ENCODE measurements at regions not wholly inside any gene's neighbourhood (a gene's known extent, or its start where the extent isn't known, plus 50 kb on each side); places are given as distances from the start of the nearest gene placed in this dataset.
"Not testable (repeated sequence)": the region's sequence is repeated elsewhere in the genome, so short reads cannot be mapped to it uniquely, and the experiment has no call there.

DNA sequence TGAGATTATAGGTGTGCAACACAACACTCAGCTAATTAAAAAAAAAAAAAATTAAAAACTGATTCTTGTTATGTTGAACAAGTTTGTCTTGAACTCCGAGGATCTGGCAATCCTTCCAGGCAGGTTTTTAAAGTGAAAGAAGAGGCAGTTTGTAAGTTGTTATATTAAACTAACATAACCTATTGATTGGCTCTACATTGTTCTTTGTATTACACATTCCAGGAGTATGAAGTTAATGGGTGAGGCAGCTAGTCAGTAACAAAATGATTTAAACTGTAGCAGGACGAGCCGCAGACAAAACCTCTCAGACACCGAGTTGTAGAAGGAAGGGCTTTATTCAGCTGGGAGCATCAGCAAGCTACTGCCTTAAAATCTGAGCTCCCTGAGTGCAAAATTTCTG is 1953.9 kb upstream of the CDH6 start:
- Histone ChIP-seq H3K9me3 (ENCODE audit: low read length) (no peaks in the 10 kb centered on the region), H3K36me3 (ENCODE audit: insufficient read depth, low read length) (no peaks in the 10 kb centered on the region), H3K4me3 (ENCODE audit: low read length) (no peak overlapping the region), H2AFZ (ENCODE audit: low read depth, low read length) (no peak overlapping the region), H3K27me3 (ENCODE audit: insufficient read depth, low read length) (no peaks in the 10 kb centered on the region), H3K4me1 (ENCODE audit: insufficient read depth, low read length) (peaks cover 3% of the 10 kb centered on the region)

DNA sequence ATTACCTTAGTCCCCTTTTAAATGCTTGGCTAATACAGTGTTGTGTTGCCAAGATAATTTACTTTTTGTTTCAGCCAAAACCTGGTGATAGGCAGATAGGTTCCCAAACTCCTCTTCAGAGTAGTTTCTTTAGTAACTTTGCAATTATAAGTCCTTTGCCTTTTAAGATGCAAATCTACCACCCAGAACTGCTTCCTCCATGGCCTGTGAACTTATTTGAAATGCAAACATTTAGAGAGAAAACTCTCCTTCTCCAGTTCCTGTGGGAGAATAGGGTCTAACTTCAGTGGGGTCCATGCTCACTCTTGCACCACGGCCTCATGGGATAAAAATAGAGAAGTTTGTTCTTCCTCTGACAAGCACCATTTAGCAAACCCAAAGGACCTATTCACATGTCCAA is 1955.4 kb upstream of the CDH6 start:
- Histone ChIP-seq H3K4me3 (ENCODE audit: low read length) (no peak overlapping the region), H3K27me3 (ENCODE audit: insufficient read depth, low read length) (no peaks in the 10 kb centered on the region), H3K9me3 (ENCODE audit: low read length) (no peaks in the 10 kb centered on the region)

DNA sequence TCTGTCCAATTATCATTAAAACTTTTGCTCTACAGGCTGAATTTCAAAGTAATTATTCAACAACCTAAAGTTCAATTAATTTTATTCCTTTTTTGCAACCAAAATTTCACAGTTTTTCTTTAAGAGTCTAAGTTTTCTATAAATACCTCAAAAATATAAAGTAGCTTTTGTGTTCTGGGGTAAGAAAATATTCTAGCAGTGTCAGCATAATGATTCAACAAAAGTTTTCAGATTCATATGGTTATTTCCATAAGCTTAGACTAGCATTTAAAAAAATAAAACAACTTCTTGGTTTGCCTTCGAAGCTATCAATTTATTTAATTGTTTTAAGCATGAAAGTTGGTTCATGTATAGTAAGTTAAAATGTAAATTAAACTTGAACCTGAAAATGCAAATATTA is 1962.3 kb upstream of the CDH6 start:
- Histone ChIP-seq H3K9me3 (ENCODE audit: low read length) (no peaks in the 10 kb centered on the region), H3K4me1 (ENCODE audit: insufficient read depth, low read length) (no peaks in the 10 kb centered on the region), H3K36me3 (ENCODE audit: insufficient read depth, low read length) (no peaks in the 10 kb centered on the region), H3K4me3 (ENCODE audit: low read length) (no peak overlapping the region), H3K27me3 (ENCODE audit: insufficient read depth, low read length) (no peaks in the 10 kb centered on the region), H2AFZ (ENCODE audit: low read depth, low read length) (no peak overlapping the region)

More for the DNA sequence above, 1955.4 kb upstream of the CDH6 start:
- Histone ChIP-seq H3K36me3 (ENCODE audit: insufficient read depth, low read length) (no peaks in the 10 kb centered on the region), H2AFZ (ENCODE audit: low read depth, low read length) (peak overlapping the region; percentile 26), H3K4me1 (ENCODE audit: insufficient read depth, low read length) (peaks cover 3% of the 10 kb centered on the region)

DNA sequence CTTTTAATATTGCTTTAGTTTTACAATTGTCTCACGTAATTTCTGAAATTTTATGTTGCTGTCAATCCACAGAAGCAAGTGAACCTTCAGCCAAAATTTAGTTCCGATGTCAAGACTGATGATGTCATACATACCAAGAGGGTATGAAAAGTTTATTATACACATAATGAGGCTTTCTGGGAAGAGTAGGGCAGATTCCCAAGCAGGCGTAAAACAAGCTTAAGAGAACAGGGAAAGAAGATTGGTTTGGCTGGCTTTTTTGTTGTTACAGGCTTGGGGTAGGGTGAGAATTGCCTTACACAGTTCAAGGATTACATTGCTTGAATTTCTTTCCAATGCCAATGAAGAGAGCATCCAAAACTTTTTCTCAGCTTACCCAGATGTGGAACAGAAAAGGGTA is 1962.9 kb upstream of the CDH6 start:
- Histone ChIP-seq H3K9me3 (ENCODE audit: low read length) (no peaks in the 10 kb centered on the region), H3K4me1 (ENCODE audit: insufficient read depth, low read length) (no peaks in the 10 kb centered on the region), H3K27me3 (ENCODE audit: insufficient read depth, low read length) (no peaks in the 10 kb centered on the region), H3K36me3 (ENCODE audit: insufficient read depth, low read length) (no peaks in the 10 kb centered on the region), H3K4me3 (ENCODE audit: low read length) (no peak overlapping the region), H2AFZ (ENCODE audit: low read depth, low read length) (no peak overlapping the region)

DNA sequence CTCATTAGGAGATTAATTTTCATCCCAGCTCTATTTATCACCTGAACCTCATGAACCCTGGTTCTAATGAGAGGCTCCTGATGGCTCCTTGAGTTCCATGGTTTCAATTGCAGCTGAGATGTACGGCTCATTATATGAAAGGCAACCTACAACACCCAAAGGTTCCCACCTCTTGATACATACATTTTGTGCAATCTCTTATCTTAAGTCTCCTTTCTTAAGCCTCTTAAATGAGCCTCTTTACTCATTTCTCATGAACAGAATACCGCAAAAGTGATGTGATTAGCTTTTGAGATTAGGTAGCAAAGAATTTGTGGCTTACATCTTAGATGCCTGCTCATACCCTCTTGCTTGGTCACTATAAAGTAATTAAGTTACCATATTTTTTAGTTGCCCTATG is 1964.0 kb upstream of the CDH6 start:
- Histone ChIP-seq H3K9me3 (ENCODE audit: low read length) (no peaks in the 10 kb centered on the region), H3K4me3 (ENCODE audit: low read length) (no peak overlapping the region), H3K27me3 (ENCODE audit: insufficient read depth, low read length) (no peaks in the 10 kb centered on the region), H2AFZ (ENCODE audit: low read depth, low read length) (no peak overlapping the region), H3K36me3 (ENCODE audit: insufficient read depth, low read length) (no peaks in the 10 kb centered on the region), H3K4me1 (ENCODE audit: insufficient read depth, low read length) (no peaks in the 10 kb centered on the region)

DNA sequence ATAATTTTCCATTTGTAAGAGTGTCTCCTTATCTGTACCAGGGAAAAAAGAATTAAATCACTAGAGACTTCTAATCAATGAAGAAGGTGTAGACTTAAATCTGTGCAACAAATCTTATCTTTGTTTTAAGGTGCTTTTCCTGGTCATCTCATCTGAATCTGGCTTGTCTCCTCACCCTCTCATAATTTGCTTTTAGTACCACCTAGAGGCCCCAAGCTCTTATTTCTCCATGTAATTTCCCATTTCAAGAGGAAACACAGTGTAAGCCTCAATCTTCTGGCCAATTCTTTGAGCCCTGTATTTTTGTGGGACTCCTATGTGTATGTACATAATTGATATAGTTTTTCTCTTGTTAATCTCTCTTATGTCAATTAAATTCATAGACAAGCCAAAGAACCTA is 1975.3 kb upstream of the CDH6 start:
- H3K9me3 ChIP-seq (ENCODE audit: low read length), result no peaks in the 10 kb centered on the region
- H3K4me1 ChIP-seq (ENCODE audit: insufficient read depth, low read length), result no peaks in the 10 kb centered on the region
- peak overlapping the region; percentile 26 for H2AFZ ChIP-seq (ENCODE audit: low read depth, low read length)
- H3K27me3 ChIP-seq (ENCODE audit: insufficient read depth, low read length), result no peaks in the 10 kb centered on the region
- no peaks in the 10 kb centered on the region for H3K36me3 ChIP-seq (ENCODE audit: insufficient read depth, low read length)
- H3K4me3 ChIP-seq (ENCODE audit: low read length), result no peak overlapping the region

DNA sequence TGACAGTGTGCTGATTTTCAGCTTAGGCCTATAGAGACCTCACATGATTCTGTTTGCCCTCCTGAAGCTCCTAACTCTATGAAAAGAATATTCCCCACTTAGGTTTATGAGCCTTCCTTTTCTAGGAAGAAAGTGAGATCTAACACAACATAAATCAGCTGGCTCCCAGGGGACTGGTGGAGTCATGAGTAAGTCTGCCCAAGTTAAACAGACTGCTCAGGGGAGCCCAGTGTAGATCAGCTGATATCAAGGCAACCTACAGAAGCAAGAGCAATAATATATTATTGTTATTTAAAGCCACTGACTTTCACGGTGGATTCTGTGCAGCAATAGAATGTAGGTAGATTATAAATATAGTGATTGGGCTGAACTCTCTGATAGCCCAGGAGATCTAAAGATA is 1978.6 kb upstream of the CDH6 start:
- H3K36me3 ChIP-seq (ENCODE audit: insufficient read depth, low read length), result no peaks in the 10 kb centered on the region
- H3K4me3 ChIP-seq (ENCODE audit: low read length), result no peak overlapping the region

DNA sequence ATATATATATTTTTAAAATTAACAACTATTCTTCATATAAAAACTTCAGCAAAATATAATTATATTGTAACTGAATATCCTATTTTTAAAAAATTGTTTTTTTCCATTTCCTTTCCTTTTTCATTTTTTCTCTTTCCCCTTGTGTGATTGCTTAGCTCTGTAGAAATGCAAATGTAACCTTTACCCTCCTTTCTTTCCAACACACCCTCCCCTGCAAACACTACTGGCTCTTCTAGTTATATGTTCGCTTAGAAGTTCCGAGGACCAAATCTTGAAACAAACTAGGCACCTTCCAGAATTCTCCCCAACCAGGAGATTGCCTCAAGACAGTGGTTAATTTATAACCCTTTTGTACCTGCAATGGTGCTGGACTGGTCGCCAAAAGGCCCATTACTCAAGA is 1980.0 kb upstream of the CDH6 start:
- H3K4me1 ChIP-seq (ENCODE audit: insufficient read depth, low read length), result no peaks in the 10 kb centered on the region
- H2AFZ ChIP-seq (ENCODE audit: low read depth, low read length), result no peak overlapping the region
- H3K27me3 ChIP-seq (ENCODE audit: insufficient read depth, low read length), result no peaks in the 10 kb centered on the region

More for the DNA sequence above, 1978.6 kb upstream of the CDH6 start:
- no peaks in the 10 kb centered on the region for H3K27me3 ChIP-seq (ENCODE audit: insufficient read depth, low read length)
- H3K4me1 ChIP-seq (ENCODE audit: insufficient read depth, low read length), result no peaks in the 10 kb centered on the region
- no peak overlapping the region for H2AFZ ChIP-seq (ENCODE audit: low read depth, low read length)
- no peaks in the 10 kb centered on the region for H3K9me3 ChIP-seq (ENCODE audit: low read length)

DNA sequence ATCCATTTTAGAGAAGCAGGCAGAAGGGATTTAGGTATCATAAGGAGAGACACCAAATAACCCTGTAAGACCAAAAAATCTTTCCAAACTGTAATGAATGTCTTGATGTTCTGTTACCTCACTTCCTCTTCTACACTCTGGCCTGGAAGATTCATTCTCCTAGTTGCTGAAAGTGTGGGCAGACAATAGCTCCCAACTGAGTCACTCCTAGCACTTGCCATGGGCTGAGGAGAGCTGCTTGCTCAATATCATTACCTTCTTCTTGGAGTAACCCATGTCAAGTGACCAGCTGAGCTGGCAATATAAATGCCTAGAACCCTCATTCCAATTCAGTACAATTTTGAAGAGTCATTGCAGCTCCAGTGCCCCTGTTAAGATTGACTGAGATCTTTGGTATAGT is 1985.5 kb upstream of the CDH6 start:
- no peaks in the 10 kb centered on the region for H3K4me1 ChIP-seq (ENCODE audit: insufficient read depth, low read length)
- no peaks in the 10 kb centered on the region for H3K9me3 ChIP-seq (ENCODE audit: low read length)
- no peaks in the 10 kb centered on the region for H3K36me3 ChIP-seq (ENCODE audit: insufficient read depth, low read length)
- H3K27me3 ChIP-seq (ENCODE audit: insufficient read depth, low read length), result no peaks in the 10 kb centered on the region
- no peak overlapping the region for H2AFZ ChIP-seq (ENCODE audit: low read depth, low read length)
- H3K4me3 ChIP-seq (ENCODE audit: low read length), result no peak overlapping the region

More for the DNA sequence above, 1980.0 kb upstream of the CDH6 start:
- H3K4me3 ChIP-seq (ENCODE audit: low read length), result no peak overlapping the region
- H3K36me3 ChIP-seq (ENCODE audit: insufficient read depth, low read length), result no peaks in the 10 kb centered on the region
- no peaks in the 10 kb centered on the region for H3K9me3 ChIP-seq (ENCODE audit: low read length)

DNA sequence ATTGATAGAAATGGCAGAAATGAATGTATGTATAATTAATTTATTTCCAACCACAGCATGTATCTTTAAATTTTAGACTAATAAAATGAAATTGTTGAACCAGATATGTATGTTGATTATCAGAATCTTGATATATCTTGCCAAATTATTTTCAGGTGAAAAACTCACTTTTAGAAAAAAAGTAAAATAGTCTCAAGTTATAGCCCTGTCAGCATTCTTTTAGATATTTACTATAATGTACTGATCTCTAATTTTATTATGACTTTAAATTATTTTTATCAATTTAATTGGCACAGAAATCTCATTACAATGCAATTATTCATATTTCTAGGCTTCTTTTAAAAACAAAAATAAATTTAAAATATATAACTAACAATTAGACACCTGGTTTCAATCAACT is 1990.4 kb upstream of the CDH6 start:
- H3K9me3 ChIP-seq (ENCODE audit: low read length), result no peaks in the 10 kb centered on the region
- no peak overlapping the region for H2AFZ ChIP-seq (ENCODE audit: low read depth, low read length)
- H3K4me1 ChIP-seq (ENCODE audit: insufficient read depth, low read length), result no peaks in the 10 kb centered on the region
- no peaks in the 10 kb centered on the region for H3K36me3 ChIP-seq (ENCODE audit: insufficient read depth, low read length)
- no peak overlapping the region for H3K4me3 ChIP-seq (ENCODE audit: low read length)
- no peaks in the 10 kb centered on the region for H3K27me3 ChIP-seq (ENCODE audit: insufficient read depth, low read length)

DNA sequence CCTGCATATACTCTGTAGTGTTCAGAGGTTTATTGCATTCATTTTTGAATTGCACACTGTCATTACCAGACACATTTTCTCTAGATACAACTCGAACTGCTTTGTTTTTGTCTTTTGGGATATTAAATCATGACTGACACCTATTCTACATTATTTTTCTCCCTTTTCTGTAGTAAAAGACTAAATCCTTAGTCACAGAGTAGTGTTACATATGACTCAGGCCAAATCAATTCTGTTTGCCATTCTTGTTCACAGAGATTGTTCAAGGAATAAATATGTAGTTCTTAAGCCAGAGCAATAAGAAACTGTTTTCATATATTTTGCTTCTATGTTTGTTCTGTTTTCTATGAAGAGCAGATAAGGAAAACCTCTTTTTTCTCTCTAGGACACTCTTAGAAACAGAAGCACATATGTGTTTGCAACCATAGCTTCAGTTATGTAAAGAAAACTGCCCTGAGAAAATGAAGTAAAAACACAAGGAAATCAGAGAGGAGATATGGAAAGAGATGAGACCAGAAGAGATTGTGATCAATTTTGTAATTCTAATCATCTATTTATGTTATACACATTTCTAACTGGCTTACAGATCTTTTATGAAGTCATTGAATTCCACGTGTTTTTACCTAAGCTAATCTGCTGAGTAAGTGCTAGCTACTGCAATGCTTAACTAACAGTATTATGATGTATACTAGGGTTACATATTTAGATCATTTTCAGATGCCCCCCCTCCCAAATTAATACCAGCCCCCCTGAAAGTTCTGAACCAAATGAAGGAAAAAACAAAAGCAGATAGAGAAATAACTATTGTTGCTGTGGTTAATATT is 1995.6 kb upstream of the CDH6 start:
- Histone ChIP-seq H3K4me1 (ENCODE audit: insufficient read depth, low read length) (peaks cover 8% of the 10 kb centered on the region), H3K4me3 (ENCODE audit: low read length) (no peak overlapping the region), H2AFZ (ENCODE audit: low read depth, low read length) (no peak overlapping the region), H3K36me3 (ENCODE audit: insufficient read depth, low read length) (no peaks in the 10 kb centered on the region), H3K9me3 (ENCODE audit: low read length) (no peaks in the 10 kb centered on the region), H3K27me3 (ENCODE audit: insufficient read depth, low read length) (no peaks in the 10 kb centered on the region)

DNA sequence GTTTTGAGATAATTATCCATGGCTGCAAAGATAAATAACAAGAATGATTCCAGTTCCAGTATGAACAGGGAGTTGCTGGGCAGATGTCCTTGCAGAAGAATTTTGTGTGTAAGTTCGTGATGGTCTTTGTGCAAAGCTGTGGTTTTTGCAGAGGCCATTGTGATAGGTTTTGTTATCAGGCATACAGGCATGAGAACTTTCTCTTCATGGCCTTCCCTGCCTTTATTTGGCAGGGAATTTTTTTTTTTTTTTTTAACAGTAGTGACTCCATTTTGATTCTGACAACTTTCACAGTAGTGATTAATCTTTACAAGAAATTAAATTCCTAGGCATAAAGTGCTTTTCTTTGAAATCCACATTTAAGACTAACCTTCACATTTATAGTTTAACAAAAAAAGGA is 1999.5 kb upstream of the CDH6 start:
- no peak overlapping the region for H3K4me3 ChIP-seq (ENCODE audit: low read length)
- no peaks in the 10 kb centered on the region for H3K36me3 ChIP-seq (ENCODE audit: insufficient read depth, low read length)
- peak overlapping the region; percentile 69 for H2AFZ ChIP-seq (ENCODE audit: low read depth, low read length)
- no peaks in the 10 kb centered on the region for H3K9me3 ChIP-seq (ENCODE audit: low read length)
- H3K27me3 ChIP-seq (ENCODE audit: insufficient read depth, low read length), result no peaks in the 10 kb centered on the region
- peaks cover 8% of the 10 kb centered on the region for H3K4me1 ChIP-seq (ENCODE audit: insufficient read depth, low read length)

DNA sequence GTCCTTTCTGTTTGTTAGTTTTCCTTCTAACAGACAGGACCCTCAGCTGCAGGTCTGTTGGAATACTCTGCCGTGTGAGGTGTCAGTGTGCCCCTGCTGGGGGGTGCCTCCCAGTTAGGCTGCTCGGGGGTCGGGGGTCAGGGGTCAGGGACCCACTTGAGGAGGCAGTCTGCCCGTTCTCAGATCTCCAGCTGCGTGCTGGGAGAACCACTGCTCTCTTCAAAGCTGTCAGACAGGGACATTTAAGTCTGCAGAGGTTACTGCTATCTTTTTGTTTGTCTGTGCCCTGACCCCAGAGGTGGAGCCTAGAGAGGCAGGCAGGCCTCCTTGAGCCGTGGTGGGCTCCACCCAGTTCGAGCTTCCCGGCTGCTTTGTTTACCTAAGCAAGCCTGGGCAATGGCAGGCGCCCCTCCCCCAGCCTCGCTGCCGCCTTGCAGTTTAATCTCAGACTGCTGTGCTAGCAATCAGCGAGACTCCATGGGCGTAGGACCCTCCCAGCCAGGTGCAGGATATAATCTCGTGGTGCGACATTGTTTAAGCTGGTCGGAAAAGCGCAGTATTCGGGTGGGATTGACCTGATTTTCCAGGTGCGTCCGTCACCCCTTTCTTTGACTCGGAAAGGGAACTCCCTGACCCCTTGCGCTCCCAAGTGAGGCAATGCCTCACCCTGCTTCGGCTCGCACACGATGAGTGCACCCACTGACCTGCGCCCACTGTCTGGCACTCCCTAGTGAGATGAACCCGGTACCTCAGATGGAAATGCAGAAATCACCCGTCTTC is 2002.0 kb upstream of the CDH6 start:
- not testable (repeated sequence) for H3K27me3 ChIP-seq (ENCODE audit: insufficient read depth, low read length); H3K36me3 ChIP-seq (ENCODE audit: insufficient read depth, low read length); H3K4me3 ChIP-seq (ENCODE audit: low read length); H3K9me3 ChIP-seq (ENCODE audit: low read length); H3K4me1 ChIP-seq (ENCODE audit: insufficient read depth, low read length); H2AFZ ChIP-seq (ENCODE audit: low read depth, low read length)

Data from neuron (in vitro differentiated cells).